Spleen (tissue), 11 donors: ENCODE measurements at regions not wholly inside any gene's neighbourhood (a gene's known extent, or its start where the extent isn't known, plus 50 kb on each side); places are given as distances from the start of the nearest gene placed in this dataset.

Experiments used
- DNase-seq: peaks from one replicate; pipeline ENCODE4 v3.0.0-alpha.2; 2020
- H3K27ac ChIP-seq, 8 donors: fragments of 200-600 bp; sonication (generic) in 7 of 8; 1 replicate in 4 of 8; 2 replicates in 4 of 8; pipeline versions ENCODE4 v1.5.0 to v1.8.0; 2016 to 2021; ENCODE audit warnings: inconsistent platforms in 4 of 8, mild to moderate bottlenecking in 4 of 8, moderate library complexity in 1 of 8
- H3K27me3 ChIP-seq, 7 donors: fragments of 200-600 bp; sonication (generic) in 6 of 7; replicated peaks in 1 of 7; 1 replicate in 4 of 7; 2 replicates in 3 of 7; pipeline versions ENCODE4 v1.5.0 to v1.8.0; 2016 to 2021; ENCODE audit warnings: inconsistent platforms in 3 of 7, mild to moderate bottlenecking in 1 of 7
- H3K36me3 ChIP-seq, 6 donors: fragments of 200-600 bp; sonication (generic) in 5 of 6; 1 replicate in 4 of 6; 2 replicates in 2 of 6; pipeline versions ENCODE4 v1.5.0 to v1.8.0; 2016 to 2021; ENCODE audit warnings: inconsistent platforms in 2 of 6
- H3K4me1 ChIP-seq, 6 donors: fragments of 200-600 bp; sonication (generic) in 5 of 6; 1 replicate in 3 of 6; 2 replicates in 3 of 6; pipeline versions ENCODE4 v1.5.0 to v1.8.0; 2016 to 2021; ENCODE audit warnings: inconsistent platforms in 3 of 6
- H3K4me3 ChIP-seq, 8 donors: fragments of 200-600 bp; sonication (generic) in 7 of 8; 1 replicate in 4 of 8; 2 replicates in 4 of 8; pipeline versions ENCODE4 v1.5.0 to v1.8.0; 2016 to 2021; ENCODE audit warnings: inconsistent platforms in 4 of 8, mild to moderate bottlenecking in 4 of 8, moderate library complexity in 2 of 8
- H3K9me3 ChIP-seq, 8 donors: fragments of 200-600 bp; sonication (generic) in 7 of 8; 1 replicate in 4 of 8; 2 replicates in 4 of 8; pipeline versions ENCODE4 v1.5.0 to v1.8.0; 2016 to 2021; ENCODE audit warnings: inconsistent platforms in 4 of 8
- CTCF ChIP-seq, 11 experiments: fragments of 200-600 bp in 7 of 11; fragments of 450-650 bp in 4 of 11; sonication (generic) in 4 of 11; IDR thresholded peaks in 8 of 11; conservative IDR thresholded peaks in 3 of 11; 1 replicate in 7 of 11; 2 replicates in 4 of 11; pipeline versions ENCODE4 v1.4.0 to v1.8.0; 2016 to 2021; ENCODE audit warnings: antibody characterized with exemption in 11 of 11, inconsistent platforms in 4 of 11, mild to moderate bottlenecking in 1 of 11
- POLR2A ChIP-seq, 3 donors: fragments of 450-650 bp; IDR thresholded peaks; one replicate each; pipeline ENCODE4 v1.5.1; 2017; ENCODE audit warnings: antibody characterized with exemption in 3 of 3, mild to moderate bottlenecking in 1 of 3
- POLR2AphosphoS5 ChIP-seq, 3 donors: sonication (generic); formaldehyde crosslinking; IDR thresholded peaks; one replicate each; pipeline ENCODE4 v1.5.1; 2017; ENCODE audit warnings: antibody characterized with exemption in 3 of 3
- WGBS, 5 donors: extraction: QIAGEN DNeasy Blood & Tissue Kit in 3 of 5; methylation state at CpG; one replicate each; pipeline versions ENCODE4 v1.1.5 to v1.1.7; 2013 to 2018; 5-methylcytosine and 5-hydroxymethylcytosine counted together
- intact Hi-C: fragments of 100-400 bp; cut with DNase I; formaldehyde crosslinking; loops from one replicate; pipeline ENCODE4 v1.15.0; 2023; ENCODE audit warnings: low total_unique reads
- donor health status: healthy with polysubstance abuse.
- donor health status: DM: no; HTN: no; CAD: no; lungs with moderate emphysema.
- donor health status: DM: no; HTN: no; CAD: no.
- donor health status: Bipolar disorder and iron deficiency.
- donor health status: healthy.
- donor health status: DM: no; HTN: no; CAD: no.
- donor health status: DM: yes; HTN: yes; CAD: no.

GRCh38 chr5:4625206-4625896 is 514.8 kb upstream of the ADAMTS16 start:
- no peak for DNase-seq
- Histone ChIP-seq H3K9me3 (peaks cover 0 to 62% (median 13%) of the 10 kb centered on the region in 8 donors), H3K36me3 (no peaks in the 10 kb centered on the region), H3K27me3 (no peaks in the 10 kb centered on the region), H3K4me3 (no peak overlapping the region), H3K27ac (no peak overlapping the region), H3K4me1 (no peaks in the 10 kb centered on the region)
- intact Hi-C loops: no loop called here
- 76 to 85% (median 77%) methylated on average over 5 of the region's 5 CpGs for WGBS, 5 donors
- TF ChIP-seq POLR2AphosphoS5 (IDR thresholded peaks at IDR 0.05) (no peak), CTCF (IDR thresholded peaks at IDR 0.05 in 8 of 11, conservative IDR thresholded peaks at IDR 0.05 in 3 of 11) (no peak), POLR2A (IDR thresholded peaks at IDR 0.05) (no peak)

DNA sequence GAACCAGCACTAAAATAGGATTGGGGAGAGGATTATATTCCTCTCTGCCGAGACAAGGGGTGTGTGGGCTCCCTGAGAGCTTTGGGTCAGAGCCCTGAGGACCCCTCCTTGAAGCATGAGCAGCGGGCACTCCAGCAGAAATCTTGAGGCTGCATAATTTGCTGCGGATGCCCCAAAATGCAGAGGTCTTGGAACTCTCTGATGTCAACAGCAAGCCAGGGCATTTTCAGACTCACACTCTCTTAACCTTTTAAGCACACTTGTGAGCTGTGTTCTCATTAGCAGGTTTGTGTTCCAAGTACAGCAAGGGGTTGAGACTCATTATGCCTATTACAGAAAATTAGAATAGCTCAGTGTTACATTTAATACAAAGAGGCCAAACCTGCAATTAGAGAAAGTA is 513.0 kb upstream of the ADAMTS16 start:
- Histone ChIP-seq H3K27me3 (no peaks in the 10 kb centered on the region), H3K27ac (no peak overlapping the region)
- WGBS, 5 donors: 53 to 80% (median 73%) methylated on average over 3 of the region's 3 CpGs

DNA sequence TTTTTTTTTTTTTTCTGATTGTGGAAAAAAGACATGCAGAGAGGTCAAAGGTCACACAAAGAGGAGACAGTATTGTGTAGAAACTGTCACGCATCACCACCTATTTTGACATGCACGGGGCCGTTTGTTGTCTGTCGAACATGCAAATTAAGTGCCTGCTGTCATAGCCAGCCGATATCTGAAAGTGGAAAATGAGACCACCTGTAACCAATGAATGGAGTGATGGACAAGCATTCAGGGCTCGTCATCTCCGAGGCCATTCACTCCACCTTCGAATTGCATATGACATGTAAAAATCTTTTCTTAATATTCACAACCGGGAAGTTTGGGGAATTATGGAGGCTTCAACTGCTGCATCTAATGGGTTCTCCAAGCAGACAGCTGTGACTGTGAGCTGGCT is 512.2 kb upstream of the ADAMTS16 start:
- H3K27me3 ChIP-seq: no peaks in the 10 kb centered on the region
- H3K27ac ChIP-seq: no peak overlapping the region
- DNase-seq: no peak
- H3K9me3 ChIP-seq: peaks cover 0 to 68% (median 22%) of the 10 kb centered on the region in 8 donors
- H3K4me3 ChIP-seq: no peak overlapping the region
- TF ChIP-seq POLR2A (IDR thresholded peaks at IDR 0.05) (no peak), POLR2AphosphoS5 (IDR thresholded peaks at IDR 0.05) (no peak), CTCF (IDR thresholded peaks at IDR 0.05 in 8 of 11, conservative IDR thresholded peaks at IDR 0.05 in 3 of 11) (no peak)
- no peaks in the 10 kb centered on the region for H3K36me3 ChIP-seq
- H3K4me1 ChIP-seq: no peaks in the 10 kb centered on the region
- intact Hi-C loops: no loop called here
- 72 to 76% (median 74%) methylated on average over 9 of the region's 9 CpGs for WGBS, 5 donors

More for the DNA sequence above, 513.0 kb upstream of the ADAMTS16 start:
- peaks cover 0 to 73% (median 19%) of the 10 kb centered on the region in 8 donors for H3K9me3 ChIP-seq
- H3K4me1 ChIP-seq: no peaks in the 10 kb centered on the region
- no peaks in the 10 kb centered on the region for H3K36me3 ChIP-seq
- no peak overlapping the region for H3K4me3 ChIP-seq
- no peak for TF ChIP-seq POLR2AphosphoS5 (IDR thresholded peaks at IDR 0.05)
- no peak for DNase-seq
- intact Hi-C loops: no loop called here

- 71 to 87% (median 80%) methylated on average over 14 of the region's 14 CpGs for WGBS, 5 donors
- Histone ChIP-seq H3K36me3 (no peaks in the 10 kb centered on the region), H3K9me3 (peaks cover 0 to 59% (median 22%) of the 10 kb centered on the region in 8 donors), H3K27me3 (no peaks in the 10 kb centered on the region), H3K27ac (no peak overlapping the region), H3K4me1 (no peaks in the 10 kb centered on the region), H3K4me3 (no peak overlapping the region)
- intact Hi-C loops: no loop called here
- no peak for TF ChIP-seq CTCF (IDR thresholded peaks at IDR 0.05 in 8 of 11, conservative IDR thresholded peaks at IDR 0.05 in 3 of 11)
- TF ChIP-seq POLR2AphosphoS5 (IDR thresholded peaks at IDR 0.05): no peak
- no peak for TF ChIP-seq POLR2A (IDR thresholded peaks at IDR 0.05)
- DNase-seq: no peak
Observed at GRCh38 chr5:4628645-4629385, 511.3 kb upstream of the ADAMTS16 start.
